ENCODE measurements at regions not wholly inside any gene's neighbourhood (a gene's known extent, or its start where the extent isn't known, plus 50 kb on each side); places are given as distances from the start of the nearest gene placed in this dataset.

DNA sequence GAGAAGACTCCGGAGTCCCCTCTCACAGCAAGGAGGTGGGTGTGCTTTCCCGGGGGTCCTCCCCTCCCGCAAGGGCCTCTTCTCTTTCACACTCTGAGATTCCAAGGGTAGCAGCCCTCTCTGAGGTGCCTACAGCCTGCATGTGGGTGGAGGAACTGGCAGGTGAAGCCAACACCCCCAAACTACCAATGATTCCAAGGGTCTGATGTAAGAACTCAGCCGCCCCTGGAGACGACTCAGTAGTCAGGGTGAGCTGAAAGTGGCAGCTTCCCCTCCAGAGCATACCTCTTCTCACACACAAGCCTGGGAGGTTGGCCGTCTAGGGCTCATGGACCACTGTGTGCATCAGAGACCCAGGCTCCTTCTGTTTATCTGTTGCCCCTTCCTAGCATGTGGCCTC is 66.1 kb downstream of the TSPAN17 start:
- TF ChIP-seq, protein P1, sequence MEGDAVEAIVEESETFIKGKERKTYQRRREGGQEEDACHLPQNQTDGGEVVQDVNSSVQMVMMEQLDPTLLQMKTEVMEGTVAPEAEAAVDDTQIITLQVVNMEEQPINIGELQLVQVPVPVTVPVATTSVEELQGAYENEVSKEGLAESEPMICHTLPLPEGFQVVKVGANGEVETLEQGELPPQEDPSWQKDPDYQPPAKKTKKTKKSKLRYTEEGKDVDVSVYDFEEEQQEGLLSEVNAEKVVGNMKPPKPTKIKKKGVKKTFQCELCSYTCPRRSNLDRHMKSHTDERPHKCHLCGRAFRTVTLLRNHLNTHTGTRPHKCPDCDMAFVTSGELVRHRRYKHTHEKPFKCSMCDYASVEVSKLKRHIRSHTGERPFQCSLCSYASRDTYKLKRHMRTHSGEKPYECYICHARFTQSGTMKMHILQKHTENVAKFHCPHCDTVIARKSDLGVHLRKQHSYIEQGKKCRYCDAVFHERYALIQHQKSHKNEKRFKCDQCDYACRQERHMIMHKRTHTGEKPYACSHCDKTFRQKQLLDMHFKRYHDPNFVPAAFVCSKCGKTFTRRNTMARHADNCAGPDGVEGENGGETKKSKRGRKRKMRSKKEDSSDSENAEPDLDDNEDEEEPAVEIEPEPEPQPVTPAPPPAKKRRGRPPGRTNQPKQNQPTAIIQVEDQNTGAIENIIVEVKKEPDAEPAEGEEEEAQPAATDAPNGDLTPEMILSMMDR (IDR thresholded peaks at IDR 0.05) = no peak
- TF ChIP-seq POLR2AphosphoS5 (IDR thresholded peaks at IDR 0.05; ENCODE audit: low read depth, low read length) (no peak), SIN3A (IDR thresholded peaks at IDR 0.05; ENCODE audit: borderline replicate concordance, insufficient read depth, low read depth, low read length) (no peak)
- TF ChIP-seq, protein P2, sequence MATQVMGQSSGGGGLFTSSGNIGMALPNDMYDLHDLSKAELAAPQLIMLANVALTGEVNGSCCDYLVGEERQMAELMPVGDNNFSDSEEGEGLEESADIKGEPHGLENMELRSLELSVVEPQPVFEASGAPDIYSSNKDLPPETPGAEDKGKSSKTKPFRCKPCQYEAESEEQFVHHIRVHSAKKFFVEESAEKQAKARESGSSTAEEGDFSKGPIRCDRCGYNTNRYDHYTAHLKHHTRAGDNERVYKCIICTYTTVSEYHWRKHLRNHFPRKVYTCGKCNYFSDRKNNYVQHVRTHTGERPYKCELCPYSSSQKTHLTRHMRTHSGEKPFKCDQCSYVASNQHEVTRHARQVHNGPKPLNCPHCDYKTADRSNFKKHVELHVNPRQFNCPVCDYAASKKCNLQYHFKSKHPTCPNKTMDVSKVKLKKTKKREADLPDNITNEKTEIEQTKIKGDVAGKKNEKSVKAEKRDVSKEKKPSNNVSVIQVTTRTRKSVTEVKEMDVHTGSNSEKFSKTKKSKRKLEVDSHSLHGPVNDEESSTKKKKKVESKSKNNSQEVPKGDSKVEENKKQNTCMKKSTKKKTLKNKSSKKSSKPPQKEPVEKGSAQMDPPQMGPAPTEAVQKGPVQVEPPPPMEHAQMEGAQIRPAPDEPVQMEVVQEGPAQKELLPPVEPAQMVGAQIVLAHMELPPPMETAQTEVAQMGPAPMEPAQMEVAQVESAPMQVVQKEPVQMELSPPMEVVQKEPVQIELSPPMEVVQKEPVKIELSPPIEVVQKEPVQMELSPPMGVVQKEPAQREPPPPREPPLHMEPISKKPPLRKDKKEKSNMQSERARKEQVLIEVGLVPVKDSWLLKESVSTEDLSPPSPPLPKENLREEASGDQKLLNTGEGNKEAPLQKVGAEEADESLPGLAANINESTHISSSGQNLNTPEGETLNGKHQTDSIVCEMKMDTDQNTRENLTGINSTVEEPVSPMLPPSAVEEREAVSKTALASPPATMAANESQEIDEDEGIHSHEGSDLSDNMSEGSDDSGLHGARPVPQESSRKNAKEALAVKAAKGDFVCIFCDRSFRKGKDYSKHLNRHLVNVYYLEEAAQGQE (IDR thresholded peaks at IDR 0.05; ENCODE audit: insufficient read depth in 1 of 2, low read depth in 2 of 2, low read length in 1 of 2) = no peak
